GM19035 (cell line): ENCODE measurements at regions not wholly inside any gene's neighbourhood (a gene's known extent, or its start where the extent isn't known, plus 50 kb on each side); places are given as distances from the start of the nearest gene placed in this dataset.

Experiments
- ATAC-seq: cut with Tn5 transposase; IDR thresholded peaks from one replicate; pipeline ENCODE4 v1.9.1; 2021; ENCODE audit not compliant: unreplicated experiment

DNA sequence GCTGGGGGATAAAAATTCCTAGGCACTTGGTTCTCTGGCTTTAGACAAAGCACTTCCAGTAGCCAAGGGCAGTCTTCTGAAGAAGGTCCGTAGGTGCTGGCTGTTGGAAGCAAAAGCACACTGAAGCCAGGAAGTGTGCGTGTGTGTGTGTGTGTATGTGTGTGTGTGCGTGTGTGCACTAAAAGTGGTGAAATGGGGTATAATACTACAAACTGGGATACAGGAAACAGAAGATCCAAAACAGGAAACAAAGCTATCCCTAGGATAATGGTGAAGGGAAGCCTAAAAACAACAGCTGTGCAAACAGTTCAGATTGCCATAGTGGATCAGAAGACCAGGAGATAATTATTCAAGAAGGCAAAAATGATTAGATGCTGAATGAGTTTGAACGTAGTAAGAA, 103.4 kb downstream of the IL20RB start:
- ATAC-seq, result no peak

GRCh38 chr3:137062250-137062649, 104.5 kb downstream of the IL20RB start:
- peak; percentile 80 for ATAC-seq

GRCh38 chr3:137065381-137065780, 107.6 kb downstream of the IL20RB start:
- no peak for ATAC-seq

DNA sequence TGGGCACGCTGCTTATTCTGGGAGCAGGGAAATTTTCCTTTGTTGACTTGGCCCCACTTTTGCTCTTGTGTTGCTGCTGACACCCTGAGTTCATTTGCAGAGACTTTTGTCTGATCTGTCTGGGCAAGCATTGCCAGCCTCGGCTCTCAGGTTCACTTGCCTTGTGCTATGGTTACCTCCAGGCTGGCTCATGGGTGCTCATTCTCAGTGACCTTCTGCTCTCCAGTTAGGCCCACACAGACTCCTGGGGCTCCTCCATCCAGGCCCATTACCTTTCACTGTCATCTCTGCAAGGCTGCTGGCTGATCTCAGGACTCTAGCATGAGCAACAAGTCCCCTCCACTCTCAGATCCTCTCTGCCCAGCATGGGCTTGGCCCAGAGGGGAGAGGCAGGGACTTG, 108.3 kb downstream of the IL20RB start:
- no peak for ATAC-seq

GRCh38 chr3:137071104-137071503, 113.3 kb downstream of the IL20RB start:
- no peak for ATAC-seq

DNA sequence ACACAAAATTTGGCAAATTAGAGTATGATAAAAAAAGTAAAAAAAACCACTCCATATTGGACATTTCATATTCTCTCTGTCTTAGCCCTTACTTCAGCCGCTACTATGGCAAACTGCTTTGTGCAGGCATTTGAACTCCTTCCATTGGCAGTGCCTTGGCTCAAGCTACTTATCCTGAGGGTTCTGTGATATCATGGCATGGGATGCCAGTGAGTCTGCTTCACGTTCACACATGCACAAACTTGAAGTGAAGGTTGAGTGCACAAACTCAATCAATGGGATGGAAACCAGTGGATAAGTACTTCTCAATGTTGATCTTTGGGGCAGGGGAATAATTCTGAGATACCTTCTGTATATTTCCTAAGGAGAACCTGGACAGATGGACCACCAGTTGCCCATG, 117.2 kb downstream of the IL20RB start:
- no peak for ATAC-seq

GRCh38 chr3:137078040-137078439, 120.3 kb downstream of the IL20RB start:
- no peak for ATAC-seq

GRCh38 chr3:137079571-137079970, 121.8 kb downstream of the IL20RB start:
- ATAC-seq, result no peak

GRCh38 chr3:137081711-137082110, 123.9 kb downstream of the IL20RB start:
- ATAC-seq, result no peak

DNA sequence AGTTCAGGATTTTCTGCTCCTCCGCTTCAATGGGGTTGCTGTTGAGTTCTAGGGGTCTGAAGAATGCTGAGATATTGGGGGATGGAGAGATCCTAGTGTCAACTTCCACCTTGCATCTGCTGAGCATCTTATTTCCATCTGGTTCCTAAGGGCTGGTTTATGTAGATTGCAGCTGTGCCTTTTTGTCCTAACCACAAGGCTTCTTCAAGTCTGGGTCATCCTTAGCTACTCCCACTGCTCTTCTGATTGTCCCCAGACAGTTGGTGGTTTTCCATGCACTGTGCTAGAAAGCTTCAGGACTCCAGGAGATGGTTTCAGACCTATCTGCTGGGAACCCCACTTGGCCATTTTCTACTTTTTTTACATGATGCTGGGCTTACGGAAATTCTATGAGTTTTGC, 125.0 kb downstream of the IL20RB start:
- no peak for ATAC-seq

DNA sequence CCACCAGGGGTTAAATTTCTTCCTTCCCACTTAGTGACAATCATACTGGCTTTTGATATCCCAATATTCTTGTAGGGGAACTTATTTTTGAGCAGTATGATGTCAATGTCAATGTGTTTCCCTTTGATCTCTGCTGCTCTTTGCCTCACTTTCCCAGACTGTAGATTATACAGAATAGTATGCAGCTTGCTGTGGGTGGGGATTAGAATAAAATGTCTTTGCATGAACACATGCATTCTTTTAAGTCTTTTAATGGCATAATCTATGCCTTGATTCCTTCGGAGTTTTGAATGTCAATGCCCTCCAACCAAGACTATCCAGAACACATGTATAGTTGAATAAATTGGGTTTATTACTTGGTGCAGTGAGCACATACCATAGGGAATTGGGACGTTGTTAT, 125.5 kb downstream of the IL20RB start:
- no peak for ATAC-seq

DNA sequence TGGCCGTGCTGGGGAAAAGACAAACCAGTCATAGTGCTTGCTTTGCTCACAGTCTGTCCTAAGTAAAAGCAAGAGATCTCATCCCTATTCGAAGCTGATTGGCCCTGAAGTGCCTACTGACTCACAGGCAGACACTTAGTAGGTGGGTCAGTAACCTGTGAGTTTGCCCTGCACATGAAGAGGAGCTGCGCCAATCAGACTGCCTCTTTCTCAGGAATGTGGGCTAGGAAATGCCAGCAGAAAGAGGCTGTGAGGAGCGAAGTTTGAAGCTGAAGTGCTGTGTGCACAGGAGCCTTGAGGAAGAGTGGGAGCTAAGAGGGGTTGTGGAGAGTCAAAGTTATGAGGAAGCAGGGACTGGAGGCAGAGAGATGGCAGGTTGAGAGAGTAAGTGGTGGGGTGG, 126.8 kb downstream of the IL20RB start:
- ATAC-seq, result no peak

DNA sequence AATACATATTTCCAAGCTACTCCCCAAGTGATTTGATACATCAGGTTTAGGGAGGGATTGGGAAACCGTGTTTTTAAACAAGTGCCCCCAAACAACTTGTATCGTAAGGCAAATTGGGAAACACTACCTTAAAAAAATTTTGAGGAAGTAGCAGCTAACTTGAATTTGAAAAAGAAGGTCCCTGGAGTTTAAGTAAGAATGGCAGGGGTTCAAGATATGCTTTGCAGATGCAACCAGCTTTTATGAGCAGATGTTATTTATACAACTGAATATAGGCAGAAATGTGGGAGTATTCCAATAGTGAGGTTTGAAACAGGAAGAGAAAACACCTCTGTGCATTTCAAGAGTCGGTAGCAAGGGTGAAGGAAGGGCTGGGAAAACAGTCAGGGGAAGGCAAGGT, 139.6 kb downstream of the IL20RB start:
- ATAC-seq, result no peak

DNA sequence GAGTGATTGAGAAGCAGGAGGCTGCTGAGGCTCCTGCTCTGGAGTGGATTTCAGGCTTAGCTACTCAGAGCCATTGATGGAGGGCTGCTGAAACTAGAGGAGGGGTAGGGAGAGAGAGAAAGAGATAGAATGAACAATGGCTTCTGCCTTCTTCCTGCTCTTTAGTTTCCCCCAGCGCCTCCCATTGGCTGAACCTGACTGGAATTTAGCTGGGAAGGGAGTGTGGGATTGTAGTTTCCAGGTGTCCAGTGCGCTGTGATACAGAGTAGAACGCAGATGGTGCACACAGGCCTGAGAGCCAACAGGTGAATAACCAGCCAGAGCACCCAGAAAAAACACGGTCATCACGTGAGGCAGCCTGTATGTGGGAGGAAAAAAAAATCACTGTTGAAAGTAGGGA, 140.1 kb downstream of the IL20RB start:
- ATAC-seq, result no peak

- ATAC-seq, result no peak
Observed at GRCh38 chr3:137099364-137100219, 141.8 kb downstream of the IL20RB start.

DNA sequence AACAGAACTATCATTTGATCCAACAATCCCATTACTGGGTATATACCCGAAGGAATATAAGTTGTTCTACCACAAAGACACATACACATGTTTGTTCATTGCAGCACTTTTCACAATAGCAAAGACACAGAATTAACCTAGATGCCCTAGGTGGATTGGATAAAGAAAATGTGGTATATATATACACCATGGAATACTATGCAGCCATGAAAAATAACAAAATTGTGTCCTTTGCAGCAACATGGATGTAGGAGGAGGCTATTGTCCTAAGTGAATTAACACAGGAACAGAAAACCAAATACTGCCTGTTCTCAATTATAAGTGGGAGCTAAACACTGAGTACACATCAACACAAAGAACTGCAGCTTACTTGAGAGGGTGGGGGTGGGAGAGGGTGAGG, 142.5 kb downstream of the IL20RB start:
- ATAC-seq, result no peak

GRCh38 chr3:137103739-137104138, 146.0 kb downstream of the IL20RB start:
- ATAC-seq, result no peak

DNA sequence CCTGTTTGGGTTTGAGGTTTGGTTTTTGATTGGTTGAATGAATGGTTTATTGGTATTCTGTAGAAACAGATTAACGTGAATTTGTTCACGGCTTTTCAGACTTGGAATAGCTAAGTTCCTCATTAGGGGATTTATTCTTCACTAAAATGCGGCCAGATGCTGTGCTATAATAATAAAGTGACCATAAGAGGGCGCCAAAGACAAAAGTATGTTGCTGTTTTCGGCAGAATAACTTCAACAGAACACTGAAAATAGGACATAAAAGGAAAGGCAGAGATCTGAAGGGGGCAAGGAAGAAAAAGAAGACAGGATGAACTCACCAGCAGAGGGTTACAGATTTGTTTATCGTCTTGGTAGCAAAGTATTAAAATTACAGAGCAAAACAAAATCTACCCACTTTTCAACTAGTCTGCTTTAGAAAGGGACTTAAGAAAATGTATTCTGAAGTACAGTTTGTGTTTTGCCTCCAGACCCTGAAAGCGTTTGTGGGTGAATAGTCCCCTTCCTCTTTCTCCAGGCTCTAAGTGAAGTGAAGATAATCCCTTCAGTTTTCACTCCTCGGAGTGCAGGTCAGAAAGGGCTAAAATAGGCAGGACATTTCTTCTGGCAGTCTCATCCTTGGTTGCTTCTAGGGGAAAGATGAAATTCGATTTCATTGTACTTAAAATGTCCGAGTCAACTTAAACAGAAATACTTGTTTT, 147.6 kb downstream of the IL20RB start:
- ATAC-seq, result no peak

DNA sequence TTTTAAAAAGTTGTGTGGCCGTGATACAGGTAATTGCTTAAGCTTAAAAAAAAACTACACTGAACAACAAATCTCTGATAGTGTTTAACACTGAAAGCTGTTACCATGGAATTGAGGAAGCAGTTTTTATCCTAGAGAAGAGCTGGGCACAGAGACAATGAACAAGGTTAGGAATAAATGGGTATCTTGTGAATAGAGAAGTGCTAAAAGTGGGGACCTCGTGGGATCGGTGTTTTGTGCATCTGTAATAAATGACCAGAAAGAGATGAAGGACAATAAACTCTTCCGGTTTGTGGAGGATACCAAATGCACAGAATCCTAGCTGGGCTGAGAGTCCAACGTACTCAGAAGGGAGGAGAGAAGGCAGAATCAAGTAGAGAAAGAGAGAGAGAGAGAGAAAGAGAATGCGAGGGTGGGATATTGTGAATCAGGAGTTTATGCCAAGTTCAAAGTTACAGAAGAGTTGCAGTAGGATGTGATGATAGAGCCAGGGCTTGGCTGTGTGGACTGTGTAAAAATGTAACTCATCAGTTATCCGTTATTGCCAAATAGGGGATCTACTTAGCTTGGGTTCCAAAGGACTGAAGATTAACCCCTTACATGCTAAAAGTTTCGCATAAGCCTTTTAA, 148.9 kb downstream of the IL20RB start:
- no peak for ATAC-seq

- no peak for ATAC-seq
Observed at GRCh38 chr3:137108699-137109440, 151.1 kb downstream of the IL20RB start.

DNA sequence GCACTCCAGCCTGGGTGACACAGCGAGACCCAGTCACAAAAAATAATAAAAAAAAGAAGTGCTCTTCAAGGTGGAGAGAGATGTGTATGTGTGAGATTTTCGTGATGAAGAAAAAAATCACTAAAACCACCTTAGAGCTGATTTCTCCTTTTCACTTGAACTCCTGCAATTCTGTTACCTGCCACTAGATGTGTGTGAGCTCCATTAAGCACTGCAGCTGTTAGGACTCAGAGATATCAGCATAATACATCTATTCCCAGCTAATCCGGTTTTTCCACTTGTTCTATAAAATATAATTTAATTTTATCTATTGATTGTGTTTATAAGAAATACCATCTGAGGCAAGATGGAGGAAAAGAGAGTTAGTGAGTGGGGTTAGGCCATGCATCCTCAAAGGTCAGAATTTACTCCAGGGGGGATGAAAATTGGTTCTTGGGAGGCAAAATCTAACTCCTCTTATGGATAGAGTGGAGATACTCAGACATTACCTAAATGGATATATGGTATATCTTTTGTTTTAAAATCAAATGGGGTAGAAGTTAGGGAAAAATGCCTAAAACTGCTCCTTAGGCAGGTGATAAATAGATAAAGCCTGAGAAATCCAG, 152.7 kb downstream of the IL20RB start:
- peak; percentile 76 for ATAC-seq
